ENCODE measurements at regions not wholly inside any gene's neighbourhood (a gene's known extent, or its start where the extent isn't known, plus 50 kb on each side); places are given as distances from the start of the nearest gene placed in this dataset.

DNA sequence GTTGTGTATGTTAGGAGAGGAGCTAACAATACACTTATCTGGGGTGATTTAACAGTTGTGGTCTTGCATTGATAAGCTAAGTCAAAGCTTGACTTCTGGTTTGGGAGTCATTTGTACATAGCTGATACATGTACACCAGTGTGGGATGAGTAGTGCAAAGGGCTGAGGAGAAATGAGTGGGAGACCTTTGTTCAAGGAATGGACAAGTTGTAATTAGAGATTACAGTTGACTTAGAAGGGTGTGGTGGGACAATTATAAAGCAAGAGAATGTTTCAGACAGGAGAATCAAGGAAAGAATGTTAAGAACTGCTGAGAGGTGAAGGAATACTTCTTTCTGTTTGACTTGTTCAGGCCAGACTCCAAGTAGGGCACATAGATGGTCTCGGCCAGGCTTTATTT lies 209.7 kb upstream of the STEAP4 start:
- TF ChIP-seq CREB1 (IDR thresholded peaks at IDR 0.05; ENCODE audit: low read depth), result no peak
- TF ChIP-seq EP300 (IDR thresholded peaks at IDR 0.05; ENCODE audit: borderline replicate concordance), result no peak
- TF ChIP-seq CEBPB (IDR thresholded peaks at IDR 0.05), result no peak
- no peak for TF ChIP-seq TCF12 (IDR thresholded peaks at IDR 0.05; ENCODE audit: low read depth)
- TF ChIP-seq TEAD4 (IDR thresholded peaks at IDR 0.05), result no peak
- TF ChIP-seq, protein P1, sequence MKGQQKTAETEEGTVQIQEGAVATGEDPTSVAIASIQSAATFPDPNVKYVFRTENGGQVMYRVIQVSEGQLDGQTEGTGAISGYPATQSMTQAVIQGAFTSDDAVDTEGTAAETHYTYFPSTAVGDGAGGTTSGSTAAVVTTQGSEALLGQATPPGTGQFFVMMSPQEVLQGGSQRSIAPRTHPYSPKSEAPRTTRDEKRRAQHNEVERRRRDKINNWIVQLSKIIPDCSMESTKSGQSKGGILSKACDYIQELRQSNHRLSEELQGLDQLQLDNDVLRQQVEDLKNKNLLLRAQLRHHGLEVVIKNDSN (IDR thresholded peaks at IDR 0.05), result no peak
- no peak for TF ChIP-seq ZBTB7A (IDR thresholded peaks at IDR 0.05; ENCODE audit: low read depth)
- TF ChIP-seq YY1 (IDR thresholded peaks at IDR 0.05; ENCODE audit: low read depth), result no peak
- TF ChIP-seq, protein P2, sequence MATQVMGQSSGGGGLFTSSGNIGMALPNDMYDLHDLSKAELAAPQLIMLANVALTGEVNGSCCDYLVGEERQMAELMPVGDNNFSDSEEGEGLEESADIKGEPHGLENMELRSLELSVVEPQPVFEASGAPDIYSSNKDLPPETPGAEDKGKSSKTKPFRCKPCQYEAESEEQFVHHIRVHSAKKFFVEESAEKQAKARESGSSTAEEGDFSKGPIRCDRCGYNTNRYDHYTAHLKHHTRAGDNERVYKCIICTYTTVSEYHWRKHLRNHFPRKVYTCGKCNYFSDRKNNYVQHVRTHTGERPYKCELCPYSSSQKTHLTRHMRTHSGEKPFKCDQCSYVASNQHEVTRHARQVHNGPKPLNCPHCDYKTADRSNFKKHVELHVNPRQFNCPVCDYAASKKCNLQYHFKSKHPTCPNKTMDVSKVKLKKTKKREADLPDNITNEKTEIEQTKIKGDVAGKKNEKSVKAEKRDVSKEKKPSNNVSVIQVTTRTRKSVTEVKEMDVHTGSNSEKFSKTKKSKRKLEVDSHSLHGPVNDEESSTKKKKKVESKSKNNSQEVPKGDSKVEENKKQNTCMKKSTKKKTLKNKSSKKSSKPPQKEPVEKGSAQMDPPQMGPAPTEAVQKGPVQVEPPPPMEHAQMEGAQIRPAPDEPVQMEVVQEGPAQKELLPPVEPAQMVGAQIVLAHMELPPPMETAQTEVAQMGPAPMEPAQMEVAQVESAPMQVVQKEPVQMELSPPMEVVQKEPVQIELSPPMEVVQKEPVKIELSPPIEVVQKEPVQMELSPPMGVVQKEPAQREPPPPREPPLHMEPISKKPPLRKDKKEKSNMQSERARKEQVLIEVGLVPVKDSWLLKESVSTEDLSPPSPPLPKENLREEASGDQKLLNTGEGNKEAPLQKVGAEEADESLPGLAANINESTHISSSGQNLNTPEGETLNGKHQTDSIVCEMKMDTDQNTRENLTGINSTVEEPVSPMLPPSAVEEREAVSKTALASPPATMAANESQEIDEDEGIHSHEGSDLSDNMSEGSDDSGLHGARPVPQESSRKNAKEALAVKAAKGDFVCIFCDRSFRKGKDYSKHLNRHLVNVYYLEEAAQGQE (IDR thresholded peaks at IDR 0.05; ENCODE audit: low read depth), result no peak
- no peak for TF ChIP-seq RAD21 (IDR thresholded peaks at IDR 0.05; ENCODE audit: low read depth)
- TF ChIP-seq NFIC (IDR thresholded peaks at IDR 0.05), result no peak
- TF ChIP-seq, protein P3, sequence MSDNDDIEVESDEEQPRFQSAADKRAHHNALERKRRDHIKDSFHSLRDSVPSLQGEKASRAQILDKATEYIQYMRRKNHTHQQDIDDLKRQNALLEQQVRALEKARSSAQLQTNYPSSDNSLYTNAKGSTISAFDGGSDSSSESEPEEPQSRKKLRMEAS (IDR thresholded peaks at IDR 0.05), result no peak
- TF ChIP-seq FOXM1 (IDR thresholded peaks at IDR 0.05; ENCODE audit: borderline replicate concordance, low read depth), result no peak
- TF ChIP-seq EGR1 (IDR thresholded peaks at IDR 0.05), result no peak
- TF ChIP-seq TAF1 (IDR thresholded peaks at IDR 0.05; ENCODE audit: low read depth), result no peak

DNA sequence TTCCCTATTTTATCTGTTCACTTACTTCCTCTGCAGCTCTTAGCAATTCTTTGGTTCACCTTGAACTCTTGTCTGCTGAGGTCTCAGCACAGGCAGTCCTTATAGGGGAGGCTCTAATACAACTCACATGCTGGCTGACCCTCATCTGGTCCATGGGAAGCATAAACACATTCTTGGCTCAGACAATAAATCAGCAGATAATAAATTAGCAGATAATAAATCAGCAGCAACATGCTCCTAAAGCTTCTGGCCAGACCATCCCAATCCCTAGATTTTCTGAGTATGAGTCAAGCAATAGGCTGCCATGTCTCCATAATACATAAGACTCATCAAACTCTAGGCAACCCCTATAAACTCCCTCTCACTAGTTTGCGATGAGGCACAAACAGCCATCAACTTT lies 208.6 kb upstream of the STEAP4 start:
- TF ChIP-seq, protein P2 (IDR thresholded peaks at IDR 0.05; ENCODE audit: low read depth), result no peak
- no peak for TF ChIP-seq CREB1 (IDR thresholded peaks at IDR 0.05; ENCODE audit: low read depth)

DNA sequence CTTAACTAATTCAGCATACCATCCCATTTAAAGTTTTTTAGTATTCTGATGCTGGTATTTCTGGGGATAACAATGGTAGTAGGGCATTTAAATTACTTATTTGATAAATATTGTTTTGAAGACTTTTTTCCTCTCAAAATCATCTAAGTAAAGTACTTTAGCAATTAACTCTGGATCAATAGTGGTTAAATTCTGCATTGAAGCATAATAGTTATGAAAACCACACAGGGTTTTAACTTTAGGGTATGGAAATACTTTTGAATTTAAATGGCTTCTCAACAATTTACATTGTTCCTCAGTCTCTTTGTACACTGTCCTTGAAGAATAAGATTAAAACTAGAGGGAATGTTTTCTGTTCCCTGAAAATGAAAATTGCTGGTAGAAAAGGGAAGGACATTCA lies 202.6 kb upstream of the STEAP4 start:
- no peak for TF ChIP-seq ZBTB7A (IDR thresholded peaks at IDR 0.05; ENCODE audit: low read depth)
- no peak for TF ChIP-seq NFIC (IDR thresholded peaks at IDR 0.05)
- TF ChIP-seq EP300 (IDR thresholded peaks at IDR 0.05; ENCODE audit: borderline replicate concordance), result no peak
- no peak for TF ChIP-seq RAD21 (IDR thresholded peaks at IDR 0.05; ENCODE audit: low read depth)
- TF ChIP-seq, protein P3 (IDR thresholded peaks at IDR 0.05), result no peak
- TF ChIP-seq FOXM1 (IDR thresholded peaks at IDR 0.05; ENCODE audit: borderline replicate concordance, low read depth), result no peak
- no peak for TF ChIP-seq TCF12 (IDR thresholded peaks at IDR 0.05; ENCODE audit: low read depth)
- TF ChIP-seq TEAD4 (IDR thresholded peaks at IDR 0.05), result no peak
- TF ChIP-seq, protein P2 (IDR thresholded peaks at IDR 0.05; ENCODE audit: low read depth), result no peak
- no peak for TF ChIP-seq TAF1 (IDR thresholded peaks at IDR 0.05; ENCODE audit: low read depth)
- no peak for TF ChIP-seq CREB1 (IDR thresholded peaks at IDR 0.05; ENCODE audit: low read depth)

DNA sequence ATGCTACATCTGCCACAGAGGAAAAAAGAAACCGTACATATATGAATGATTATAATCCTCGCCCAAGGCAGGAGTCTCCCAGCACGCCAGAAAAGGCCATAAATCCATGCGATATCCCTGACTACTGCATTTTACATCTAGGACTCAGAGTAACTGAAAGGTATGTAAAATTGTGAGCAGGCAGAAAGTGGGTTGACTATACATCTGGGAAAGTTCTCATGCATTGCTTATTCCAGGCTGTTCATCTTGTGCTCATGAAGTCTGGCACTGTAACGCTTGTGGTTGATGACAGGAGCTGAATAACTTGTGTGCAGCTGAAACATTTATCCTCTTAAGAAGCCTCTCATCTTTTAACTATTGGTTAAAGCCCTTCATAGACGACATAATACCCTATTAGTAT lies 193.4 kb upstream of the STEAP4 start:
- no peak for TF ChIP-seq RAD21 (IDR thresholded peaks at IDR 0.05; ENCODE audit: low read depth)
- no peak for TF ChIP-seq TAF1 (IDR thresholded peaks at IDR 0.05; ENCODE audit: low read depth)
- TF ChIP-seq ZBTB7A (IDR thresholded peaks at IDR 0.05; ENCODE audit: low read depth), result no peak
- TF ChIP-seq CREB1 (IDR thresholded peaks at IDR 0.05; ENCODE audit: low read depth), result no peak
- TF ChIP-seq FOXM1 (IDR thresholded peaks at IDR 0.05; ENCODE audit: borderline replicate concordance, low read depth), result no peak
- no peak for TF ChIP-seq NFIC (IDR thresholded peaks at IDR 0.05)
- TF ChIP-seq, protein P2 (IDR thresholded peaks at IDR 0.05; ENCODE audit: low read depth), result no peak
- no peak for TF ChIP-seq YY1 (IDR thresholded peaks at IDR 0.05; ENCODE audit: low read depth)
- TF ChIP-seq, protein P1 (IDR thresholded peaks at IDR 0.05), result no peak
- TF ChIP-seq CEBPB (IDR thresholded peaks at IDR 0.05), result no peak
- no peak for TF ChIP-seq EGR1 (IDR thresholded peaks at IDR 0.05)
- no peak for TF ChIP-seq EP300 (IDR thresholded peaks at IDR 0.05; ENCODE audit: borderline replicate concordance)
- TF ChIP-seq, protein P3 (IDR thresholded peaks at IDR 0.05), result no peak
- no peak for TF ChIP-seq TEAD4 (IDR thresholded peaks at IDR 0.05)
- no peak for TF ChIP-seq TCF12 (IDR thresholded peaks at IDR 0.05; ENCODE audit: low read depth)
